CD8-positive, alpha-beta memory T cell (primary cell): ENCODE measurements at regions not wholly inside any gene's neighbourhood (a gene's known extent, or its start where the extent isn't known, plus 50 kb on each side); places are given as distances from the start of the nearest gene placed in this dataset.

Experiments used
- CTCF ChIA-PET: fragments of 350-600 bp; sonication (Branson Sonifier 250); formaldehyde crosslinking; loops from one replicate; lab custom pipeline; 2021; ENCODE audit warnings: antibody characterized with exemption; lab: Charles Lee
- POLR2A ChIA-PET: fragments of 350-600 bp; sonication (Branson Sonifier 250); formaldehyde crosslinking; loops from one replicate; lab custom pipeline; 2021; ENCODE audit warnings: antibody characterized with exemption; lab: Charles Lee
- DNase-seq, 5 donors: peaks; one replicate each; pipeline versions ENCODE4 v3.0.0 to v3.0.0-alpha.2; 2020 to 2022; ENCODE audit warnings: mixed read lengths in 1 of 5
- H3K27ac ChIP-seq: one replicate; pipeline ENCODE4 v1.7.0; 2013; ENCODE audit warnings: low read depth, mild to moderate bottlenecking, low read length, moderate library complexity
- H3K27me3 ChIP-seq: 2 replicates; pipeline ENCODE4 v1.7.0; 2013; ENCODE audit warnings: low read length, mild to moderate bottlenecking; ENCODE audit not compliant: insufficient read depth, poor library complexity, severe bottlenecking
- H3K36me3 ChIP-seq: 2 replicates; pipeline ENCODE4 v1.7.0; 2013; ENCODE audit warnings: mild to moderate bottlenecking, low read length, moderate library complexity; ENCODE audit not compliant: insufficient read depth
- H3K4me1 ChIP-seq: 2 replicates; pipeline ENCODE4 v1.7.0; 2013; ENCODE audit warnings: mild to moderate bottlenecking, low read length, moderate library complexity; ENCODE audit not compliant: insufficient read depth
- H3K4me3 ChIP-seq: 2 replicates; pipeline ENCODE4 v1.7.0; 2013; ENCODE audit warnings: mild to moderate bottlenecking, low read length
- H3K9me3 ChIP-seq: 2 replicates; pipeline ENCODE4 v1.7.0; 2013; ENCODE audit warnings: mild to moderate bottlenecking, low read length
- H3K27ac Mint-ChIP-seq, 8 donors: one replicate each; pipeline ENCODE4 v1.8.0; 2020 to 2021; ENCODE audit warnings: mixed read lengths in 8 of 8, mild to moderate bottlenecking in 6 of 8, inconsistent platforms in 3 of 8, moderate library complexity in 3 of 8
- H3K27me3 Mint-ChIP-seq, 2 donors: one replicate each; pipeline ENCODE4 v1.8.0; 2020 to 2021; ENCODE audit warnings: mixed read lengths in 2 of 2, mild to moderate bottlenecking in 1 of 2, moderate library complexity in 1 of 2
- H3K36me3 Mint-ChIP-seq, 3 donors: one replicate each; pipeline ENCODE4 v1.8.0; 2020 to 2021; ENCODE audit warnings: mixed read lengths in 3 of 3, inconsistent platforms in 1 of 3, mild to moderate bottlenecking in 1 of 3
- H3K4me1 Mint-ChIP-seq, 3 donors: one replicate each; pipeline ENCODE4 v1.8.0; 2020 to 2021; ENCODE audit warnings: mixed read lengths in 3 of 3, inconsistent platforms in 1 of 3, mild to moderate bottlenecking in 1 of 3
- H3K4me3 Mint-ChIP-seq, 7 donors: one replicate each; pipeline ENCODE4 v1.8.0; 2020 to 2021; ENCODE audit warnings: mixed read lengths in 7 of 7, mild to moderate bottlenecking in 6 of 7, moderate library complexity in 4 of 7, inconsistent platforms in 2 of 7
- H3K9me3 Mint-ChIP-seq, 5 donors: one replicate each; pipeline ENCODE4 v1.8.0; 2020 to 2022; ENCODE audit warnings: mixed read lengths in 5 of 5, mild to moderate bottlenecking in 3 of 5, moderate library complexity in 2 of 5, inconsistent platforms in 1 of 5

DNA sequence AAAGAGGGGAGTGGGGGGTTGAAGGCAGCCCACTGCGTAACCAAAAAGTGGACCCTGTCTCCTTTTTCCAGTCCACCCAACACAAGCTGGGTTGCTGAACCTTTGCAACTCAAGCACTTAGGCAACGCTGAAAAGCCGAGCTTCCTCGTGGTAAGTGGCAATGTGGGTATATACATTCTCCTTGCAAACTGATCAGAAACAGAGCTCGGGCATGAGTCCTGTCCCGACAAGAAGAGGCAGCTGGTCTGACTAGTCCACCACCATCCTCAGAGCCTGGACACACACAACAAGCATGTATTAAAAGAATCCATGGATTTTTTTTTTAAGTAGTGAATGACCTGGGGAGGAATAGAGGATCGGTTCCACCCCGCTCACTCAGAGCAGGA lies 240.6 kb upstream of the ZNF507 start:
- Histone ChIP-seq H3K36me3 (no peaks in the 10 kb centered on the region), H3K4me3 (no peak overlapping the region), H3K27me3 (peaks cover 4% of the 10 kb centered on the region), H3K4me1 (no peaks in the 10 kb centered on the region), H3K27ac (no peak overlapping the region), H3K9me3 (no peaks in the 10 kb centered on the region)
- CTCF ChIA-PET = no interaction called here
- Mint-ChIP-seq H3K9me3 (peaks cover 2 to 4% (median 3%) of the 10 kb centered on the region in 5 donors), H3K27me3 (peaks cover 2 to 25% of the 10 kb centered on the region in 2 donors), H3K27ac (no peak overlapping the region), H3K4me1 (no peaks in the 10 kb centered on the region), H3K4me3 (no peak overlapping the region), H3K36me3 (no peaks in the 10 kb centered on the region)
- no peak for DNase-seq
- POLR2A ChIA-PET = no interaction called here

DNA sequence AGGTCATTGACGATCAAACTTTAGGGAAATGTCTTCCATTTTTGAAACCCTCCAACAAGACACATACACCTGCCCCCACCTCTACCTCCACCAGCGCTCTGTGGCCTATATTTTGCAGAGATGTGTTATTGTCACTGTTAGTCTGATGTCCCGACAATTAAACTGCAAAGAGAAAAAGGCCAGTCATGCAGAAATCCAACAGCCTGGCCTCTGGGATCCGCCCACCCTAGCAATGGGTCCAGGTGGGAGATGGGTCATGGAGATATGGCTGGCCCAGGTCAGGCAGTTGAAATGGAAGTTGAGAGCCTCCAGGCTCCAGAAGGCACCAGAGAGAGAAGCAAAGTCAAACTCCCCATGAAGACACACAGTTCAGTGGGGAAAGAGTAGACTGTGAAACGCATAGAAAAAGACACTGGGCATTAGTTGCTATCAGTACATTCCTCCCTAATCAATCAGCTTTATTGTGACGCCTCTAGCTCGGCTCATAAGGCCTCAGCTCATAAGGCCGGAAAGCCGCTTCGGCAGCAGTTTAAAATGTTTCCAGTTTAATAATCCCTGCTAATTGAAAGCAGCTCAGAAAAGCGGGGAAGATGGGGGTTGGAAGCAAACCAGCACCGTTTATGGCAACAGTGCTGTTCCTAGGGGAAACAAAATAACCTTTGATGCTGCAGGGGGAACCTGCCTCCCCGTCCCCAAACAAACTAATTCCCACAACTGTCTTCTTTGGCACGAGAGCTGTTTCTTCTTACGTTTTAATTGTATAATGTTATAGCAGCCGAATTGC lies 239.7 kb upstream of the ZNF507 start:
- H3K4me1 ChIP-seq = no peaks in the 10 kb centered on the region
- CTCF ChIA-PET = no interaction called here
- no peak overlapping the region for H3K4me3 ChIP-seq
- no peaks in the 10 kb centered on the region for H3K9me3 ChIP-seq
- H3K27me3 ChIP-seq = peaks cover 4% of the 10 kb centered on the region
- Mint-ChIP-seq H3K27me3 (peaks cover 2 to 25% of the 10 kb centered on the region in 2 donors), H3K4me3 (no peak overlapping the region), H3K27ac (no peak overlapping the region), H3K36me3 (no peaks in the 10 kb centered on the region), H3K9me3 (peaks cover 0 to 3% (median under 1%) of the 10 kb centered on the region in 5 donors), H3K4me1 (no peaks in the 10 kb centered on the region)
- no peaks in the 10 kb centered on the region for H3K36me3 ChIP-seq
- POLR2A ChIA-PET = no interaction called here
- H3K27ac ChIP-seq = no peak overlapping the region
- no peak for DNase-seq

DNA sequence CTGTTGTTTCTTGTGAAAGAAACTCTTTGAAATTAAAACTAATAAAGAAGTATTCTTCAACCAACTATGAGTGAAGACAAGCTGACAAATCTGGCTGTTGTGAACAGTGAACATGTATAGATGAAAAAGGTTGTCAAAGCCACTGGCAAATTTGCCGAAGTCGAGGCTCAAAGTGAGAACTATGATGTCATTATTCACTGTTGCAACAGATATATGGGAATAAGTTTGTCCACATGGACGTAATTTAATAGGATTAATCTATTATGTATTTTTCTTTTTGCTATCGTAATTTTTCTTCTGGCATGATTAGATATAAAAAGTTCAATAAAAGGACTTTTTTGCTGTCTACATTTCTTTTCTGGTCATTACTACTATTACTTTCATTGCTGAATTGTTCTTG lies 223.2 kb upstream of the ZNF507 start:
- Histone ChIP-seq H3K27ac (no peak overlapping the region), H3K4me1 (no peaks in the 10 kb centered on the region), H3K9me3 (no peaks in the 10 kb centered on the region), H3K4me3 (no peak overlapping the region), H3K27me3 (no peaks in the 10 kb centered on the region), H3K36me3 (no peaks in the 10 kb centered on the region)
- no peak for DNase-seq
- peaks cover 11 to 13% of the 10 kb centered on the region in 2 donors for H3K27me3 Mint-ChIP-seq
- no peak overlapping the region for H3K27ac Mint-ChIP-seq
- no peaks in the 10 kb centered on the region for H3K36me3 Mint-ChIP-seq
- peaks cover 5 to 15% (median 10%) of the 10 kb centered on the region in 5 donors for H3K9me3 Mint-ChIP-seq
- H3K4me3 Mint-ChIP-seq = no peak overlapping the region
- POLR2A ChIA-PET = no interaction called here
- H3K4me1 Mint-ChIP-seq = no peaks in the 10 kb centered on the region
- CTCF ChIA-PET = no interaction called here

DNA sequence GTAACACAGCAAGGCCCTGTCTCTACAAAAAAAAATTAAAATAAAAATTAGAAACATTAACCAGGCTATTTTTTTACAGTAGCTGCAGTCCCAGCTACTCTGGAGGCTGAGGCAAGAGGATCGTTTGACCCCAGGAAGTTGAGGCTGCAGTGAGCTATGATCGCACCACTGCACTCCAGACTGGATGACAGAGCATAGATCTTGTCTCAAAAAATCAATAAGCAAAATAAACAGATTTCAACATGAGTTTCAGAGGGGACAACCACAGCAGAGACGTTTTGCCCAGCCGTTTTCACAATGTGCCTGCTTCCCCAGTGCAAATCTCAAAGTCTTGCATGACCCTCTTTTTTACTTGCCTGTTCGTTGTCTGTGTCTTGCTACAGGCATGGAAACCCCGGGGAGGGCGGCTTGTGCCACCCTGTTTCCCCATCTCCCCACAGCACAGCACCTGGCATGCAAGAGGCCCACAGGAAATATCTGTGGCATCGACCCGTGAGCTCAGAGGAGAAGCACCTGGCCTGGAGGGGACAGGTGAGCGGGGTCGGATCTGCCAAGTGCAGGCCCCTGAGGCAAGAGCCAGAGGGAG lies 222.0 kb upstream of the ZNF507 start:
- no peaks in the 10 kb centered on the region for H3K36me3 ChIP-seq
- Mint-ChIP-seq H3K4me1 (no peaks in the 10 kb centered on the region), H3K4me3 (no peak overlapping the region), H3K9me3 (peaks cover 2 to 17% (median 3%) of the 10 kb centered on the region in 5 donors), H3K36me3 (no peaks in the 10 kb centered on the region), H3K27ac (no peak overlapping the region), H3K27me3 (peaks cover 11 to 13% of the 10 kb centered on the region in 2 donors)
- POLR2A ChIA-PET = no interaction called here
- DNase-seq = no peak
- no peaks in the 10 kb centered on the region for H3K27me3 ChIP-seq
- no peaks in the 10 kb centered on the region for H3K4me1 ChIP-seq
- H3K4me3 ChIP-seq = no peak overlapping the region
- CTCF ChIA-PET = no interaction called here
- no peak overlapping the region for H3K27ac ChIP-seq
- H3K9me3 ChIP-seq = no peaks in the 10 kb centered on the region

DNA sequence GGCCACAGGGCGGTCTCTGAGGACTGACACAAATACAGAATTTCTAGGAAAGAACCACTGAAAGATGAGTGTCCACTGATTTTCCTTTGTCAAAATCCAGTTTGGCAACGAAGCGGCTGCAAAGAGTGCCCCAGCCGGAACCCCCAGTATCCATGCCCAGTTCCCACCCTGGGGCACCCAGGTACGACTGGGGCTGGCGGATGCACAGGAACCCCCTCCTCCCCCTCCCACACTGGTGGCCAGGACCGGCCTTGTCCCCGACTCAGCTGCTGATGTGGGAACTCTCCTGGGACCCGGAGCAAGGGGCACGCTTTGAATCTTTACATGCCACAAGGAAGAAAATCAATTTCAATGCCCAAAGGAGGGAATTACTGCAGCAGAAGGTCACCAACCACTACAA lies 220.8 kb upstream of the ZNF507 start:
- H3K4me1 Mint-ChIP-seq = no peaks in the 10 kb centered on the region
- H3K27me3 Mint-ChIP-seq = peaks cover 11 to 16% of the 10 kb centered on the region in 2 donors
- Histone ChIP-seq H3K27ac (no peak overlapping the region), H3K36me3 (no peaks in the 10 kb centered on the region), H3K9me3 (no peaks in the 10 kb centered on the region), H3K4me3 (no peak overlapping the region), H3K4me1 (no peaks in the 10 kb centered on the region), H3K27me3 (no peaks in the 10 kb centered on the region)
- ChIA-PET POLR2A (no interaction called here), CTCF (no interaction called here)
- no peaks in the 10 kb centered on the region for H3K36me3 Mint-ChIP-seq
- H3K27ac Mint-ChIP-seq = no peak overlapping the region
- peaks cover 0 to 14% (median 2%) of the 10 kb centered on the region in 5 donors for H3K9me3 Mint-ChIP-seq
- no peak for DNase-seq
- H3K4me3 Mint-ChIP-seq = no peak overlapping the region

DNA sequence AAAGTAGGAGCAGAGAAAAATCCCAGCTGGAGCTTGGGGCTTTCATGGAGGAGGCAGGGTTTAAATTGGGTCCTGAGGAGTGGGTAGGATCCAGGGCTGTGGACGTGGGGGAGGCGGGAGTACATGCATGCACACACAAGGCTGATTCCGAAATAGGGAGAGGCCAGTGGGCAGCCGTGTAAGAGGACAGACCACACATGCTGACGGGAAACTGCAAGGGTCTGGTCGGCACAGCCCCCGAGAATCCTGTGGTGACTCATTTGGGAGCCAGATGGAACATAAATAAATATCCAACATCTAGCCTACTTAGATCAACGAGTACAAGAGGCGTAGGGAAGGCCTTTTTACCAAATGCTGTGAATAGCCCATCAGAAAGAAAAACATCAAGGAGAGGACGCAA lies 216.3 kb upstream of the ZNF507 start:
- no peak overlapping the region for H3K27ac Mint-ChIP-seq
- no peak overlapping the region for H3K27ac ChIP-seq
- no peaks in the 10 kb centered on the region for H3K27me3 ChIP-seq
- ChIA-PET CTCF (no interaction called here), POLR2A (no interaction called here)
- H3K4me3 Mint-ChIP-seq = no peak overlapping the region
- H3K9me3 ChIP-seq = no peaks in the 10 kb centered on the region
- H3K4me3 ChIP-seq = no peak overlapping the region
- no peak for DNase-seq
- no peaks in the 10 kb centered on the region for H3K36me3 ChIP-seq
- peaks cover 0 to 7% (median 0%) of the 10 kb centered on the region in 5 donors for H3K9me3 Mint-ChIP-seq
- peaks cover 4 to 16% of the 10 kb centered on the region in 2 donors for H3K27me3 Mint-ChIP-seq
- no peaks in the 10 kb centered on the region for H3K4me1 Mint-ChIP-seq
- no peaks in the 10 kb centered on the region for H3K4me1 ChIP-seq
- H3K36me3 Mint-ChIP-seq = no peaks in the 10 kb centered on the region

DNA sequence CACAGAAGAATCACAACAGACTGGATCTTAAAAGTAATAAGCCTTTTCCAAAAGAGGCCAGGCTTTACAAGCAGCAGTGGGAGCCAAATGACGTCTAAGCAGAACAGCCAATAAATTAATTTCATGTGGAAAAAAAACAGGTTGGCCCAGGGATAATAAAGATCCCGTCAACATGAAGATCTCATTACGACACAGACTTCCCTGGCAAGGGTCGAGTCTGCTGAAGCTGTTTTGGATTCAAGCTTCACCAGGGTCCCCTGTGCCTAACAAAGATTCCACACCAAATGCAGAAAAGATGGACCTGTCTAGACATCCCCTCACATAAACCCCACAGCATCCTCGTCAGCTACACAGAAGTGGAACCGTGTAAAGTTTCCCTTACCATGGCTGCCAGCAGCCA lies 215.1 kb upstream of the ZNF507 start:
- Histone ChIP-seq H3K4me3 (no peak overlapping the region), H3K4me1 (no peaks in the 10 kb centered on the region), H3K27ac (no peak overlapping the region), H3K27me3 (no peaks in the 10 kb centered on the region), H3K9me3 (no peaks in the 10 kb centered on the region), H3K36me3 (no peaks in the 10 kb centered on the region)
- no peak overlapping the region for H3K4me3 Mint-ChIP-seq
- no peak for DNase-seq
- ChIA-PET CTCF (no interaction called here), POLR2A (no interaction called here)
- peaks cover 4 to 16% of the 10 kb centered on the region in 2 donors for H3K27me3 Mint-ChIP-seq
- H3K4me1 Mint-ChIP-seq = no peaks in the 10 kb centered on the region
- no peak overlapping the region for H3K27ac Mint-ChIP-seq
- peaks cover 0 to 4% (median 0%) of the 10 kb centered on the region in 5 donors for H3K9me3 Mint-ChIP-seq
- no peaks in the 10 kb centered on the region for H3K36me3 Mint-ChIP-seq

DNA sequence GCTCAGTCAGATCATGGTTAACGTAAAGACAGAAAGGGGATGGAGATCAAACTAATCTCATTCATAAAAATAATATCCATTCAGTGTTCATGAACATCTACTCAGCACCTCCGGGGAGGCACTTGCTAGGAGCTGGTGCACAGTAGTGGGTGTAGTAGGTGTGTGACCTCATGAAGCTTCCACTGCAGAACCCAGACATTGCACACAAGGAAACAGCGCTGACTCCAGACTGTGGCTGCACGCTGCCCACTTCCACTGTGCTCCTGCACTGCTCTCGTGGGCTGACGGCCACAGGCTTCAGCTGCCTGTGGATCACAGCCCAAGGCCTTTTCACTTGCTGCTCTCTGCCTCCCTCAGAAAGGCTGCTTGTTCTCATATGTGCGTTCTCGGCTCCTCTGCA lies 214.4 kb upstream of the ZNF507 start:
- Histone ChIP-seq H3K4me3 (no peak overlapping the region), H3K27me3 (no peaks in the 10 kb centered on the region), H3K36me3 (no peaks in the 10 kb centered on the region), H3K4me1 (no peaks in the 10 kb centered on the region), H3K9me3 (no peaks in the 10 kb centered on the region), H3K27ac (no peak overlapping the region)
- peaks cover 0 to 4% (median 0%) of the 10 kb centered on the region in 5 donors for H3K9me3 Mint-ChIP-seq
- H3K27me3 Mint-ChIP-seq = peaks cover 4 to 11% of the 10 kb centered on the region in 2 donors
- ChIA-PET CTCF (no interaction called here), POLR2A (no interaction called here)
- no peak overlapping the region for H3K27ac Mint-ChIP-seq
- no peak overlapping the region for H3K4me3 Mint-ChIP-seq
- no peaks in the 10 kb centered on the region for H3K36me3 Mint-ChIP-seq
- DNase-seq = no peak
- H3K4me1 Mint-ChIP-seq = no peaks in the 10 kb centered on the region
